ENCODE measurements at regions not wholly inside any gene's neighbourhood (a gene's known extent, or its start where the extent isn't known, plus 50 kb on each side); places are given as distances from the start of the nearest gene placed in this dataset.

- no peaks in the 10 kb centered on the region for H3K36me3 ChIP-seq (replicated peaks)
- no peaks in the 10 kb centered on the region for H3K9me3 ChIP-seq
- H3K27me3 ChIP-seq (ENCODE audit: low read depth): no peaks in the 10 kb centered on the region
- in situ Hi-C loops (cut with MboI; ENCODE audit: low sequenced_read_pairs): no loop called here
- no peak for DNase-seq (ENCODE audit: low spot score in 2 of 2)
- H3K4me3 ChIP-seq: no peak overlapping the region
- H3K4me1 ChIP-seq: no peaks in the 10 kb centered on the region
These were observed 105.2 kb upstream of the RAD23B start for GRCh38 chr9:107177857-107178256.

- in situ Hi-C loops (cut with MboI; ENCODE audit: low sequenced_read_pairs): no loop called here
- Histone ChIP-seq H3K9me3 (no peaks in the 10 kb centered on the region), H3K4me3 (no peak overlapping the region)
These were observed 104.8 kb upstream of the RAD23B start for GRCh38 chr9:107178293-107178692.

GRCh38 chr9:107180206-107180605 is 102.9 kb upstream of the RAD23B start:
- no peak for DNase-seq (ENCODE audit: low spot score in 2 of 2)
- Histone ChIP-seq H3K36me3 (replicated peaks) (no peaks in the 10 kb centered on the region), H3K9me3 (no peaks in the 10 kb centered on the region), H3K4me1 (no peaks in the 10 kb centered on the region), H3K27me3 (ENCODE audit: low read depth) (no peaks in the 10 kb centered on the region), H3K4me3 (no peak overlapping the region)
- in situ Hi-C loops (cut with MboI; ENCODE audit: low sequenced_read_pairs): no loop called here

More at GRCh38 chr9:107178293-107178692, 104.8 kb upstream of the RAD23B start:
- no peak for DNase-seq (ENCODE audit: low spot score in 2 of 2)
- Histone ChIP-seq H3K4me1 (no peaks in the 10 kb centered on the region), H3K36me3 (replicated peaks) (no peaks in the 10 kb centered on the region), H3K27me3 (ENCODE audit: low read depth) (no peaks in the 10 kb centered on the region)

GRCh38 chr9:107183176-107183575 is 99.9 kb upstream of the RAD23B start:
- DNase-seq (ENCODE audit: low spot score in 2 of 2): no peak
- no peaks in the 10 kb centered on the region for H3K9me3 ChIP-seq
- H3K36me3 ChIP-seq (replicated peaks): no peaks in the 10 kb centered on the region
- H3K4me1 ChIP-seq: no peaks in the 10 kb centered on the region; the same call in 1 of the 2 replicates
- H3K4me3 ChIP-seq: no peak overlapping the region
- in situ Hi-C loops (cut with MboI; ENCODE audit: low sequenced_read_pairs): no loop called here
- H3K27me3 ChIP-seq (ENCODE audit: low read depth): no peaks in the 10 kb centered on the region

GRCh38 chr9:107188376-107188775 is 94.7 kb upstream of the RAD23B start:
- Histone ChIP-seq H3K9me3 (no peaks in the 10 kb centered on the region), H3K4me1 (no peaks in the 10 kb centered on the region; the same call in 1 of the 2 replicates), H3K36me3 (replicated peaks) (no peaks in the 10 kb centered on the region), H3K4me3 (no peak overlapping the region), H3K27me3 (ENCODE audit: low read depth) (no peaks in the 10 kb centered on the region)
- in situ Hi-C loops (cut with MboI; ENCODE audit: low sequenced_read_pairs): no loop called here
- no peak for DNase-seq (ENCODE audit: low spot score in 2 of 2)

GRCh38 chr9:107190061-107190935 is 92.8 kb upstream of the RAD23B start:
- in situ Hi-C loops (cut with MboI; ENCODE audit: low sequenced_read_pairs): no loop called here
- no peak for DNase-seq (ENCODE audit: low spot score in 2 of 2)
- no peaks in the 10 kb centered on the region for H3K27me3 ChIP-seq (ENCODE audit: low read depth)
- no peaks in the 10 kb centered on the region; the same call in 1 of the 2 replicates for H3K4me1 ChIP-seq
- no peak overlapping the region for H3K4me3 ChIP-seq
- no peaks in the 10 kb centered on the region for H3K9me3 ChIP-seq
- H3K36me3 ChIP-seq (replicated peaks): no peaks in the 10 kb centered on the region

GRCh38 chr9:107190936-107191290 is 92.2 kb upstream of the RAD23B start:
- Histone ChIP-seq H3K36me3 (replicated peaks) (no peaks in the 10 kb centered on the region), H3K4me3 (no peak overlapping the region), H3K27me3 (ENCODE audit: low read depth) (no peaks in the 10 kb centered on the region), H3K9me3 (no peaks in the 10 kb centered on the region), H3K4me1 (no peaks in the 10 kb centered on the region; the same call in 1 of the 2 replicates)
- in situ Hi-C loops (cut with MboI; ENCODE audit: low sequenced_read_pairs): no loop called here
- no peak for DNase-seq (ENCODE audit: low spot score in 2 of 2)

GRCh38 chr9:107193251-107193650 is 89.8 kb upstream of the RAD23B start:
- in situ Hi-C loops (cut with MboI; ENCODE audit: low sequenced_read_pairs): no loop called here
- no peaks in the 10 kb centered on the region for H3K27me3 ChIP-seq (ENCODE audit: low read depth)
- no peaks in the 10 kb centered on the region for H3K9me3 ChIP-seq
- H3K4me1 ChIP-seq: no peaks in the 10 kb centered on the region
- H3K4me3 ChIP-seq: no peak overlapping the region
- no peak for DNase-seq (ENCODE audit: low spot score in 2 of 2)
- H3K36me3 ChIP-seq (replicated peaks): no peaks in the 10 kb centered on the region

GRCh38 chr9:107198718-107199117 is 84.4 kb upstream of the RAD23B start:
- Histone ChIP-seq H3K36me3 (replicated peaks) (no peaks in the 10 kb centered on the region), H3K4me1 (no peaks in the 10 kb centered on the region), H3K27me3 (ENCODE audit: low read depth) (no peaks in the 10 kb centered on the region), H3K9me3 (no peaks in the 10 kb centered on the region), H3K4me3 (no peak overlapping the region)
- in situ Hi-C loops (cut with MboI; ENCODE audit: low sequenced_read_pairs): no loop called here
- no peak for DNase-seq (ENCODE audit: low spot score in 2 of 2)

GRCh38 chr9:107208121-107208520 is 75.0 kb upstream of the RAD23B start:
- in situ Hi-C loops (cut with MboI; ENCODE audit: low sequenced_read_pairs): no loop called here
- H3K9me3 ChIP-seq: no peaks in the 10 kb centered on the region
- H3K36me3 ChIP-seq (replicated peaks): no peaks in the 10 kb centered on the region
- no peak overlapping the region for H3K4me3 ChIP-seq
- DNase-seq (ENCODE audit: low spot score in 2 of 2): no peak
- H3K4me1 ChIP-seq: no peaks in the 10 kb centered on the region
- H3K27me3 ChIP-seq (ENCODE audit: low read depth): no peaks in the 10 kb centered on the region

- H3K4me3 ChIP-seq: no peak overlapping the region
- in situ Hi-C loops (cut with MboI; ENCODE audit: low sequenced_read_pairs): no loop called here
- H3K27me3 ChIP-seq (ENCODE audit: low read depth): no peaks in the 10 kb centered on the region
- H3K4me1 ChIP-seq: no peaks in the 10 kb centered on the region
- no peaks in the 10 kb centered on the region for H3K36me3 ChIP-seq (replicated peaks)
- no peak for DNase-seq (ENCODE audit: low spot score in 2 of 2)
- no peaks in the 10 kb centered on the region for H3K9me3 ChIP-seq
These were observed 72.3 kb upstream of the RAD23B start for GRCh38 chr9:107210775-107211174.

- Histone ChIP-seq H3K36me3 (replicated peaks) (no peaks in the 10 kb centered on the region), H3K4me1 (no peaks in the 10 kb centered on the region), H3K9me3 (no peaks in the 10 kb centered on the region), H3K4me3 (no peak overlapping the region), H3K27me3 (ENCODE audit: low read depth) (no peaks in the 10 kb centered on the region)
- in situ Hi-C loops (cut with MboI; ENCODE audit: low sequenced_read_pairs): no loop called here
- DNase-seq (ENCODE audit: low spot score in 2 of 2): no peak
These were observed 71.7 kb upstream of the RAD23B start for GRCh38 chr9:107211284-107211923.

GRCh38 chr9:107212613-107213012 is 70.5 kb upstream of the RAD23B start:
- Histone ChIP-seq H3K4me3 (no peak overlapping the region), H3K36me3 (replicated peaks) (no peaks in the 10 kb centered on the region), H3K4me1 (no peaks in the 10 kb centered on the region), H3K27me3 (ENCODE audit: low read depth) (no peaks in the 10 kb centered on the region), H3K9me3 (no peaks in the 10 kb centered on the region)
- in situ Hi-C loops (cut with MboI; ENCODE audit: low sequenced_read_pairs): no loop called here
- no peak for DNase-seq (ENCODE audit: low spot score in 2 of 2)

- H3K36me3 ChIP-seq (replicated peaks): no peaks in the 10 kb centered on the region
- no peak for DNase-seq (ENCODE audit: low spot score in 2 of 2)
- in situ Hi-C loops (cut with MboI; ENCODE audit: low sequenced_read_pairs): no loop called here
- no peaks in the 10 kb centered on the region for H3K27me3 ChIP-seq (ENCODE audit: low read depth)
- no peaks in the 10 kb centered on the region for H3K4me1 ChIP-seq
- no peak overlapping the region for H3K4me3 ChIP-seq
- H3K9me3 ChIP-seq: no peaks in the 10 kb centered on the region
These were observed 70.0 kb upstream of the RAD23B start for GRCh38 chr9:107213080-107213479.
